ENCODE measurements at regions not wholly inside any gene's neighbourhood (a gene's known extent, or its start where the extent isn't known, plus 50 kb on each side); places are given as distances from the start of the nearest gene placed in this dataset.

DNA sequence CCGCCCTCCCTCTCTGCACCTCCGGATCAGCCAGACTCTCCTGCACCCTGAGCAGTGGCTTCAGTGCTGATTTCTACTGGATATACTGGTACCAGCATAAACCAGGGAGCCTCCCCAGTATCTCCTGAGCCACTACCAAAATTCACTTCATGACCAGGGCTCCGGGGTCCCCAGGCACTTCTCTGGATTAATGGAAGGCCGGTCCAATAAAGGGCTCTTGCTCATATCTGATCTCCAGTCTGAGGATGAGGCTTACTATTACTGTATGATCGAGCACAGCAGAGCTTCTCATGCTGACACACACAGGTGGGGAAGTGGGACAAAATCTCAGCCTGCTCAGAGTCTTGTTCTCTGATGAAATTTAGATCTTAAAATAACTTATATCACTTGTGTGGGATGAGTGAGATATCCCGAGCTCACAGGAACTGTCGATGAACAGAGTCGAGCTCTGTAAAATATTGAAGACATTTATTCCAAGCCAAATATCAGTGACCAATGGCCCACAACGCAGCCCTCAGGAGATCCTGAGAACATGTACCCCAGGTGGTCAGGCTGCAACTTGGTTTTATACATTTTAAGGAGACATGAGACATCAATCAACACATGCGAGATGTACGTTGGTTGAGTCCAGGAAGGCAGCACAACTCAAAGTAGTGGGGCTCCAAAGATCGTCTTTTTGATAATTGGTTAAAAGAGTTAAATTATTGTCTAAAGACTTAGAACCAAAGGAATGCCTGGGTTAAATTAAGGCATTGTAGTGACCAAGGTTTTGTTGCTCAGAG is 93.0 kb upstream of the TOP3B start:
- H3K27me3 ChIP-seq: no peaks in the 10 kb centered on the region

DNA sequence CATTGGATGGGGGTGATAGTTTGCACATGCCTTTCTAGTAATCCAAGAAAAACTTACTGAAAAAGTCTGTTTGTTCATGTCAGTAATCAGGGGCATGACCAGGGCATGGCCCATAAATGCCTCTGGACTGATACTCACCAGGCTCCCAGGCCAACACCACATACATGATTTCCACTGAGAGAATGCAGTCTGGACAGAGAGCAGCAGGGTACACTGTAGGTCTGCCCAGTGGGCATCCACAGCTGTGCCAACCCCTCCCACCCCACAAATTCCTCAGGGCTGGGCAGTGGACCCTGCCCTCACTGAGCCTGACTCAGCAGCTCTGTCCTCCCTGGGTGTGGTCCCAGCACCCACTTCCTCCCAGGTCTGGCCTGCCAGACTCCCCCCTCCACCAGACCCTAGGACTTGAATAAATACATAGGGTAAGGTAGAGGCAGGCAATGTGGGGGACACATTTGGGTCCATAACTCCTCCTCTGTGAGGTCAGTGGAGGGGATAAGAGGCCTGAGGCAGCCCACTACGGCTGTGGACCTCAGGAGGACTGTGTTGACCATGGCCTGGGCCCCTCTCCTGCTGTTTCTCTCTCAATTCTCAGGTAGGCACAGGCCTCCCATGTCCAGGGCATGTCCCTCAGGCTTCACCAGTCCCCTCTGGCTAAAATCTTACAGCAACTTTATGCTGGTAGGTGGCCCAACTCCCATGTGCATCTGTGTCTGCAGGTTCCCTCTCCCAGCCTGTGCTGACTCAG is 92.2 kb upstream of the TOP3B start:
- H3K27me3 ChIP-seq: no peaks in the 10 kb centered on the region
- intact Hi-C loops (cut with DNase I): loop anchor here (10.0 kb wide), 1 partner anchor 1960 kb away; the partner anchor contains the start of genes RANBP1 and TRMT2A

More for the DNA sequence above, 93.0 kb upstream of the TOP3B start:
- TF ChIP-seq POLR2AphosphoS5 (IDR thresholded peaks at IDR 0.05; ENCODE audit: insufficient read depth in 1 of 2, low read depth in 1 of 2): no peak
- TF ChIP-seq, protein P1, sequence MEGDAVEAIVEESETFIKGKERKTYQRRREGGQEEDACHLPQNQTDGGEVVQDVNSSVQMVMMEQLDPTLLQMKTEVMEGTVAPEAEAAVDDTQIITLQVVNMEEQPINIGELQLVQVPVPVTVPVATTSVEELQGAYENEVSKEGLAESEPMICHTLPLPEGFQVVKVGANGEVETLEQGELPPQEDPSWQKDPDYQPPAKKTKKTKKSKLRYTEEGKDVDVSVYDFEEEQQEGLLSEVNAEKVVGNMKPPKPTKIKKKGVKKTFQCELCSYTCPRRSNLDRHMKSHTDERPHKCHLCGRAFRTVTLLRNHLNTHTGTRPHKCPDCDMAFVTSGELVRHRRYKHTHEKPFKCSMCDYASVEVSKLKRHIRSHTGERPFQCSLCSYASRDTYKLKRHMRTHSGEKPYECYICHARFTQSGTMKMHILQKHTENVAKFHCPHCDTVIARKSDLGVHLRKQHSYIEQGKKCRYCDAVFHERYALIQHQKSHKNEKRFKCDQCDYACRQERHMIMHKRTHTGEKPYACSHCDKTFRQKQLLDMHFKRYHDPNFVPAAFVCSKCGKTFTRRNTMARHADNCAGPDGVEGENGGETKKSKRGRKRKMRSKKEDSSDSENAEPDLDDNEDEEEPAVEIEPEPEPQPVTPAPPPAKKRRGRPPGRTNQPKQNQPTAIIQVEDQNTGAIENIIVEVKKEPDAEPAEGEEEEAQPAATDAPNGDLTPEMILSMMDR (IDR thresholded peaks at IDR 0.05): no peak
- no peak for TF ChIP-seq POLR2A (IDR thresholded peaks at IDR 0.05)
- no peaks in the 10 kb centered on the region for H3K36me3 ChIP-seq
- intact Hi-C loops (cut with DNase I): loop anchor here (10.0 kb wide), 1 partner anchor 1961 kb away; the partner anchor contains the start of genes RANBP1 and TRMT2A
- no peak for DNase-seq (ENCODE audit: extremely low spot score in 2 of 2)
- no peak overlapping the region for H3K27ac ChIP-seq
- no peak overlapping the region for H3K4me3 ChIP-seq
- no peaks in the 10 kb centered on the region for H3K4me1 ChIP-seq
- H3K9me3 ChIP-seq: no peaks in the 10 kb centered on the region

DNA sequence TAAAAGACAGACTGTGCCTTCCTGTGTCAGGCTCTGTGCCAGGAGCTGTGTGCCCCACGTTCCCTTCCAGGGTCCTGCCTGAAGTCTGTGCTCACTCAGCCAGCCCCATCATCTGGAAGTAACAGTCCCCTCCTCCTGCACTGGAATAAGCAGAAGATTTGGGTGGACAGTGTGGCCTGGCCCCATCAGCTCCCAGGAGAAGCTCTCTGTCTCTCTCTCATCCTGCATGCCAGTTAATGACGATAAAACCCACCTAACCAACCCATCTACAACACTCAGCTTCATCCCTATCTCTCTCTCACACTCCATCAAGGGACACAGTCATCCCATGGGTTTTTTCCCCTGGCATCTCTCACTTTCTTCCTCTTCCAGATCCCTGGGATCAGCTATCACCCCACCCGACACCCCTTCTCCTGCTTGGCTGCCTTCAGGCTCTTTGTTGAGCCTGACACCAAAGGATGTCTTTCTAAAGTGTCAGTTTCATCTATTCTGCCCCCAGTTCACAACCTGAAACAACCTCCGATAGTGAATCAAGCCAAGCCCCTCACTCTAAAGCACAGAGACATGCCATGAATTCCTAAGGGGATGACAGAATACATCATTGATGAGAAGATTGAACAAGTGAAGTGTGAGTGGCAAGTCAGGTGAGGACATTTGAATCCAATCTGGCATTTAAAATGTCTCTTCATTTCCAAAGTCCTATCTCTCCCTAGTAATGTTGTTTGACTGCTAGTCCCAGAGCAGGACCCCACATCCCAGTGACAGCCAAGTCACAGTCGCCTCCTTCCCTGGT is 91.4 kb upstream of the TOP3B start:
- Histone ChIP-seq H3K9me3 (no peaks in the 10 kb centered on the region), H3K4me1 (no peaks in the 10 kb centered on the region), H3K27me3 (no peaks in the 10 kb centered on the region), H3K4me3 (no peak overlapping the region), H3K36me3 (no peaks in the 10 kb centered on the region), H3K27ac (no peak overlapping the region)
- TF ChIP-seq POLR2AphosphoS5 (IDR thresholded peaks at IDR 0.05; ENCODE audit: insufficient read depth in 1 of 2, low read depth in 1 of 2) (no peak), POLR2A (IDR thresholded peaks at IDR 0.05) (no peak)
- TF ChIP-seq, protein P1 (IDR thresholded peaks at IDR 0.05): no peak
- intact Hi-C loops (cut with DNase I): loop anchor here (10.0 kb wide), 1 partner anchor 1959 kb away; the partner anchor contains the start of genes RANBP1 and TRMT2A
- no peak for DNase-seq (ENCODE audit: extremely low spot score in 2 of 2)

More for the DNA sequence above, 92.2 kb upstream of the TOP3B start:
- H3K4me3 ChIP-seq: no peak overlapping the region
- H3K4me1 ChIP-seq: no peaks in the 10 kb centered on the region
- DNase-seq (ENCODE audit: extremely low spot score in 2 of 2): no peak
- no peaks in the 10 kb centered on the region for H3K9me3 ChIP-seq
- H3K36me3 ChIP-seq: no peaks in the 10 kb centered on the region
- TF ChIP-seq POLR2A (IDR thresholded peaks at IDR 0.05) (no peak), POLR2AphosphoS5 (IDR thresholded peaks at IDR 0.05; ENCODE audit: insufficient read depth in 1 of 2, low read depth in 1 of 2) (no peak)
- TF ChIP-seq, protein P1 (IDR thresholded peaks at IDR 0.05): no peak
- H3K27ac ChIP-seq: no peak overlapping the region

- TF ChIP-seq POLR2A (IDR thresholded peaks at IDR 0.05) (no peak), POLR2AphosphoS5 (IDR thresholded peaks at IDR 0.05; ENCODE audit: insufficient read depth in 1 of 2, low read depth in 1 of 2) (no peak)
- TF ChIP-seq, protein P1 (IDR thresholded peaks at IDR 0.05): no peak
- intact Hi-C loops (cut with DNase I): loop anchor here (10.0 kb wide), 1 partner anchor 1958 kb away; the partner anchor contains the start of genes RANBP1 and TRMT2A
- Histone ChIP-seq H3K9me3 (no peaks in the 10 kb centered on the region), H3K27ac (no peak overlapping the region), H3K4me1 (no peaks in the 10 kb centered on the region), H3K4me3 (no peak overlapping the region), H3K27me3 (no peaks in the 10 kb centered on the region), H3K36me3 (no peaks in the 10 kb centered on the region)
- no peak for DNase-seq (ENCODE audit: extremely low spot score in 2 of 2)
Measured at GRCh38 chr22:22072169-22072836, 89.7 kb upstream of the TOP3B start.

Measured in vagina (tissue), 2 donors.